ENCODE measurements at regions not wholly inside any gene's neighbourhood (a gene's known extent, or its start where the extent isn't known, plus 50 kb on each side); places are given as distances from the start of the nearest gene placed in this dataset.
A peak's percentile ranks its signal among the peaks of the same experiment; 100 is the strongest.

- WGBS (ENCODE audit: insufficient coverage, low lambda C conversion rate) = 0% methylated on average over 1 of the region's 1 CpG
- Histone ChIP-seq H3K9me3 (ENCODE audit: control insufficient read depth, low read depth, low read length) (no peaks in the 10 kb centered on the region), H3K4me1 (ENCODE audit: control insufficient read depth, insufficient read depth, low read length) (no peaks in the 10 kb centered on the region), H3K27me3 (ENCODE audit: control insufficient read depth, insufficient read depth, low read length) (no peaks in the 10 kb centered on the region), H3K27ac (ENCODE audit: low read length) (no peak overlapping the region), H3K4me3 (ENCODE audit: low read length) (no peak overlapping the region), H3K36me3 (ENCODE audit: control insufficient read depth, insufficient read depth, low read length) (no peaks in the 10 kb centered on the region)
- DNase-seq = no peak
Observed at GRCh38 chr6:155561257-155561965, 105.8 kb upstream of the NOX3 start.

GRCh38 chr6:155549928-155550327, 94.3 kb upstream of the NOX3 start:
- H3K36me3 ChIP-seq (ENCODE audit: control insufficient read depth, insufficient read depth, low read length) = no peaks in the 10 kb centered on the region
- DNase-seq = peak; percentile 9 to 15
- no peaks in the 10 kb centered on the region for H3K4me1 ChIP-seq (ENCODE audit: control insufficient read depth, insufficient read depth, low read length)
- H3K27ac ChIP-seq (ENCODE audit: low read length) = peak overlapping the region; percentile 12
- no peaks in the 10 kb centered on the region for H3K9me3 ChIP-seq (ENCODE audit: control insufficient read depth, low read depth, low read length)
- H3K4me3 ChIP-seq (ENCODE audit: low read length) = no peak overlapping the region
- 60% methylated on average over 2 of the region's 4 CpGs for WGBS (ENCODE audit: insufficient coverage, low lambda C conversion rate)
- no peaks in the 10 kb centered on the region for H3K27me3 ChIP-seq (ENCODE audit: control insufficient read depth, insufficient read depth, low read length)

GRCh38 chr6:155549028-155549798, 93.6 kb upstream of the NOX3 start:
- no peaks in the 10 kb centered on the region for H3K36me3 ChIP-seq (ENCODE audit: control insufficient read depth, insufficient read depth, low read length)
- WGBS (ENCODE audit: insufficient coverage, low lambda C conversion rate) = 96% methylated on average over 4 of the region's 9 CpGs
- no peak overlapping the region for H3K4me3 ChIP-seq (ENCODE audit: low read length)
- no peak overlapping the region for H3K27ac ChIP-seq (ENCODE audit: low read length)
- H3K9me3 ChIP-seq (ENCODE audit: control insufficient read depth, low read depth, low read length) = no peaks in the 10 kb centered on the region
- DNase-seq = no peak
- H3K27me3 ChIP-seq (ENCODE audit: control insufficient read depth, insufficient read depth, low read length) = no peaks in the 10 kb centered on the region
- H3K4me1 ChIP-seq (ENCODE audit: control insufficient read depth, insufficient read depth, low read length) = no peaks in the 10 kb centered on the region

DNA sequence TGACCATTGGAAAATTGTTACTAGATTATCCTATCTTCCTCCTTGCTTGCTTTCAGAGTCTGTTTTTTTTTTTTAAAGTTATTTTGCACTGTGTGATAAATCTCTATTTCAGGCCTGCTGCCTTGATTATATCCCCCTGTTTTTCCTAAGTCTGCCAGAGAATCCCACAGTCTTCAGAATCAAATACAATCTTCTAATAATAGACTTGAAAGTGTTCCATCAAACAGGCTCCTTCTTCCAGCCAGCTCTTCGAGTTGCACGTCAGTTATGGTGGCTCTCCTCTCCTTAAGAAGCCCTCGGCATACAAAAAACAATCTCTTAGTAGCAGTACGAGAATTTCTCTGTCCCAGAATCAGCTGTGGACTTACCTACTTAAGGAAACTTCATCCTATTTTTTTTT, 92.9 kb upstream of the NOX3 start:
- Histone ChIP-seq H3K27ac (ENCODE audit: low read length) (no peak overlapping the region), H3K4me3 (ENCODE audit: low read length) (no peak overlapping the region), H3K9me3 (ENCODE audit: control insufficient read depth, low read depth, low read length) (no peaks in the 10 kb centered on the region), H3K36me3 (ENCODE audit: control insufficient read depth, insufficient read depth, low read length) (no peaks in the 10 kb centered on the region), H3K27me3 (ENCODE audit: control insufficient read depth, insufficient read depth, low read length) (no peaks in the 10 kb centered on the region), H3K4me1 (ENCODE audit: control insufficient read depth, insufficient read depth, low read length) (no peaks in the 10 kb centered on the region)
- WGBS (ENCODE audit: insufficient coverage, low lambda C conversion rate) = 100% methylated on average over 1 of the region's 4 CpGs
- no peak for DNase-seq

DNA sequence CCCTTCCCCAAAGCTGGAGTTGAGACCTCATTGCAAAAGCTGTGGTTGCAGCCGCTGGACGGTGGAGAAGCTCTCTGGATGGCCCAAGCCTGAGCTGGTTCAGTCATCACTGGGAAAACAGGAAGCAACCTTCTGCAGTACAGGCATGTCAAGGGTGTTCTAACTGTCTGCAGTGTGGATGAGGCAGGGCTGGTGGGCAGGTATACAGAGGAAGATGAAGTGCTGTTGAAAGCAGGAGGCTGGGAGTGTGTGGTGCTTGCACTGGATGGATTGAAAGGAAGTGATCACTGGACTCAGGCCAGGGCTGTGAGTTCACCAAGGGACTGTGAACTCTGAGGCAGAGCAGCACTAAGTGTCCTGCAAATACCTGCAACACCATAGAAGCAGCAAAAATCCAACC, 89.0 kb upstream of the NOX3 start:
- Histone ChIP-seq H3K36me3 (ENCODE audit: control insufficient read depth, insufficient read depth, low read length) (no peaks in the 10 kb centered on the region), H3K4me1 (ENCODE audit: control insufficient read depth, insufficient read depth, low read length) (no peaks in the 10 kb centered on the region), H3K27me3 (ENCODE audit: control insufficient read depth, insufficient read depth, low read length) (no peaks in the 10 kb centered on the region), H3K27ac (ENCODE audit: low read length) (no peak overlapping the region), H3K4me3 (ENCODE audit: low read length) (no peak overlapping the region), H3K9me3 (ENCODE audit: control insufficient read depth, low read depth, low read length) (no peaks in the 10 kb centered on the region)
- DNase-seq = no peak
- no CpG with 5 or more reads among the region's 2 CpGs for WGBS (ENCODE audit: insufficient coverage, low lambda C conversion rate)

- 83% methylated on average over 3 of the region's 6 CpGs for WGBS (ENCODE audit: insufficient coverage, low lambda C conversion rate)
- no peak for DNase-seq
- Histone ChIP-seq H3K27me3 (ENCODE audit: control insufficient read depth, insufficient read depth, low read length) (no peaks in the 10 kb centered on the region), H3K4me1 (ENCODE audit: control insufficient read depth, insufficient read depth, low read length) (no peaks in the 10 kb centered on the region), H3K9me3 (ENCODE audit: control insufficient read depth, low read depth, low read length) (no peaks in the 10 kb centered on the region), H3K4me3 (ENCODE audit: low read length) (no peak overlapping the region), H3K27ac (ENCODE audit: low read length) (no peak overlapping the region), H3K36me3 (ENCODE audit: control insufficient read depth, insufficient read depth, low read length) (no peaks in the 10 kb centered on the region)
Observed at GRCh38 chr6:155543166-155543847, 87.7 kb upstream of the NOX3 start.

DNA sequence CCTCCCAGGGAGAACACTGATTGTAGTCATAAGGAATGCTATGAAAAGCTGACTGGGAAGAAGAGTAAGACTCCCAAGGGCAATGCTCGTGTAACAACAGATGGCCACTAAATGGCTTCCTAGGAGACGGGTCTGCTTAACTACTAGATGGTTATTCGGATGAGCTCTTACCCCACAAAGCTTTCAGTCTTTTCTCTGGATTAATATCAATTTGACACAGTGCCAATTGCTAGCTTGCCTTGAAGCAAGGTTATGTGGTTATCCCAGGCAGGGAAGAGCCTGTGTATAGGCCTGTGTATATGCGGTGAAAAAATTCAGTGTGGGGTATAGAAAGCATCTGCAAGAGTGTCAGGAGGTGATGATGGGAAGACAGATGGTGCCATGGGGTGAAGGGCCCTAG, 86.4 kb upstream of the NOX3 start:
- Histone ChIP-seq H3K9me3 (ENCODE audit: control insufficient read depth, low read depth, low read length) (no peaks in the 10 kb centered on the region), H3K4me3 (ENCODE audit: low read length) (no peak overlapping the region), H3K4me1 (ENCODE audit: control insufficient read depth, insufficient read depth, low read length) (no peaks in the 10 kb centered on the region), H3K27ac (ENCODE audit: low read length) (no peak overlapping the region), H3K27me3 (ENCODE audit: control insufficient read depth, insufficient read depth, low read length) (no peaks in the 10 kb centered on the region), H3K36me3 (ENCODE audit: control insufficient read depth, insufficient read depth, low read length) (no peaks in the 10 kb centered on the region)
- 73% methylated on average over 2 of the region's 4 CpGs for WGBS (ENCODE audit: insufficient coverage, low lambda C conversion rate)
- no peak for DNase-seq

GRCh38 chr6:155538708-155539390, 83.2 kb upstream of the NOX3 start:
- Histone ChIP-seq H3K36me3 (ENCODE audit: control insufficient read depth, insufficient read depth, low read length) (no peaks in the 10 kb centered on the region), H3K4me3 (ENCODE audit: low read length) (no peak overlapping the region), H3K4me1 (ENCODE audit: control insufficient read depth, insufficient read depth, low read length) (no peaks in the 10 kb centered on the region), H3K27ac (ENCODE audit: low read length) (no peak overlapping the region), H3K9me3 (ENCODE audit: control insufficient read depth, low read depth, low read length) (peaks cover 1% of the 10 kb centered on the region), H3K27me3 (ENCODE audit: control insufficient read depth, insufficient read depth, low read length) (no peaks in the 10 kb centered on the region)
- DNase-seq = no peak
- no CpG with 5 or more reads among the region's 3 CpGs for WGBS (ENCODE audit: insufficient coverage, low lambda C conversion rate)

- no peaks in the 10 kb centered on the region for H3K36me3 ChIP-seq (ENCODE audit: control insufficient read depth, insufficient read depth, low read length)
- no peak overlapping the region for H3K4me3 ChIP-seq (ENCODE audit: low read length)
- 94% methylated on average over 2 of the region's 2 CpGs for WGBS (ENCODE audit: insufficient coverage, low lambda C conversion rate)
- H3K4me1 ChIP-seq (ENCODE audit: control insufficient read depth, insufficient read depth, low read length) = no peaks in the 10 kb centered on the region
- DNase-seq = no peak
- H3K27ac ChIP-seq (ENCODE audit: low read length) = no peak overlapping the region
- H3K9me3 ChIP-seq (ENCODE audit: control insufficient read depth, low read depth, low read length) = peaks cover 5% of the 10 kb centered on the region
- no peaks in the 10 kb centered on the region for H3K27me3 ChIP-seq (ENCODE audit: control insufficient read depth, insufficient read depth, low read length)
Observed at GRCh38 chr6:155534678-155535077, 79.0 kb upstream of the NOX3 start.

GRCh38 chr6:155530219-155530834, 74.7 kb upstream of the NOX3 start:
- peak; percentile 16 to 44 for DNase-seq
- Histone ChIP-seq H3K27me3 (ENCODE audit: control insufficient read depth, insufficient read depth, low read length) (no peaks in the 10 kb centered on the region), H3K36me3 (ENCODE audit: control insufficient read depth, insufficient read depth, low read length) (no peaks in the 10 kb centered on the region), H3K4me3 (ENCODE audit: low read length) (no peak overlapping the region), H3K9me3 (ENCODE audit: control insufficient read depth, low read depth, low read length) (peaks cover 5% of the 10 kb centered on the region), H3K27ac (ENCODE audit: low read length) (no peak overlapping the region), H3K4me1 (ENCODE audit: control insufficient read depth, insufficient read depth, low read length) (no peaks in the 10 kb centered on the region)
- WGBS (ENCODE audit: insufficient coverage, low lambda C conversion rate) = 49% methylated on average over 2 of the region's 4 CpGs

All from large intestine (tissue), 3 donors.